ENCODE measurements at regions not wholly inside any gene's neighbourhood (a gene's known extent, or its start where the extent isn't known, plus 50 kb on each side); places are given as distances from the start of the nearest gene placed in this dataset.

DNA sequence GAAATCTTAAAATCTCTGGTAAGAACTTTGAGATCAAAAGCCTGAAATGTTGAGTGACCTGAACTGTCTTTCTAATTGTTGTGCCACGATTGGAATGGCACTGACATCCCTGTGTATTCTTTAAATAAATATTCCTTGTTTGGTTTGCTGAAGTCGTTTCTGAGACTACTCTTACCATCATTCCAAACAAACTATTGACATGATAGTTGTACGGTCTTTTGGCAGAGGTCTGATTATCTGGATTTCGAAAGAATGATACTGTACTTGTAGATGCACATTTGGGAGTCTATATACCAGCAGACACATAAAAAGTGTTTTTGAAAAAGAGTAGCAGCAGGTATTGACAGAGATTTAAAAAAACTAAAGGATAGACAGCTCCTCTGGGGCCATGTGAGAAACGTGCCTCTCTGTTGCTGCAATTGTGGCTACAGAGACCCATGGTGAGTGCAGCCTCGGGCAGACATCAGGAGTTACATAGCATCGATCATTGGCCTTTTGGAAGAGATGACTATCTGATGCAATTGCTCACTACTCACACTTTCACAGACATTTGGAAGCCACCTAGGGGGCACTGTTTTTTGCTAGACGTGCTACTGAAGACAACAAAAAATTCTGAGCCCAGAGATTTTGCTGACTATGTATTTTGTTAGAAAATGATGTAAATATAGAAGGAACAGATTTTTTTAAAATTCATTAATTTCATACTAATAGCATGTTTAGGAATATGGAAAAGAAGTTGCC lies 464.5 kb downstream of the KCNT2 start:
- no peak overlapping the region for H3K4me3 ChIP-seq (replicated peaks in 1 of 3; ENCODE audit: insufficient read depth in 1 of 3, low read depth in 1 of 3, low read length in 3 of 3)
- TF ChIP-seq JUN (IDR thresholded peaks at IDR 0.05; ENCODE audit: borderline replicate concordance, insufficient read depth, insufficient read length, low read depth) (no peak), GATA2 (IDR thresholded peaks at IDR 0.05; ENCODE audit: insufficient read depth, insufficient read length, low read depth, low read length) (no peak), MAX (IDR thresholded peaks at IDR 0.05; ENCODE audit: insufficient read depth, insufficient read length) (no peak), EZH2 (IDR thresholded peaks at IDR 0.05; ENCODE audit: borderline replicate concordance, low read depth, low read length, severe bottlenecking) (no peak), CTCF (IDR thresholded peaks at IDR 0.05; ENCODE audit: extremely low read depth in 1 of 2, insufficient read depth in 1 of 2, low read depth in 1 of 2, low read length in 2 of 2) (no peak), POLR2A (IDR thresholded peaks at IDR 0.05; ENCODE audit: low read depth, low read length) (no peak), POLR2AphosphoS5 (IDR thresholded peaks at IDR 0.05; ENCODE audit: insufficient read depth, low read depth, low read length) (no peak), FOS (IDR thresholded peaks at IDR 0.05; ENCODE audit: borderline replicate concordance, insufficient read depth, low read length) (no peak), MYC (IDR thresholded peaks at IDR 0.05; ENCODE audit: low read depth, low read length) (no peak)
- FAIRE-seq (no peak), DNase-seq (ENCODE audit: low read depth, low spot score) (no peak)
- H3K27ac ChIP-seq (ENCODE audit: insufficient read depth, low read depth, low read length), result no peak overlapping the region
- POLR2A ChIA-PET, result no interaction called here
- CTCF ChIA-PET, result interaction anchor here (1.0 to 2.3 kb wide), 2 partner anchors 15 to 166 kb away, joined by 4 to 8 read pairs; no protein-coding TSS in a partner anchor
- H3K4me1 ChIP-seq (ENCODE audit: control insufficient read depth, extremely low read depth, insufficient read depth, low read length), result no peaks in the 10 kb centered on the region
- H3K9me1 ChIP-seq (replicated peaks; ENCODE audit: control insufficient read depth, extremely low read depth, insufficient read depth, low read length), result no peaks in the 10 kb centered on the region
- dilution Hi-C loops (cut with MboI; ENCODE audit: extremely low pct_ligation_motif_present, low sequenced_read_pairs), result no loop called here
- H3K36me3 ChIP-seq (ENCODE audit: control insufficient read depth in 2 of 2, extremely low read depth in 1 of 2, insufficient read depth in 2 of 2, low read length in 2 of 2), result no peaks in the 10 kb centered on the region
- H3K9ac ChIP-seq (replicated peaks; ENCODE audit: extremely low read depth, insufficient read depth, low read length), result no peak overlapping the region
- no peak overlapping the region for H2AFZ ChIP-seq (ENCODE audit: low read depth, low read length)
- no peaks in the 10 kb centered on the region for H3K9me3 ChIP-seq (replicated peaks; ENCODE audit: control insufficient read depth, insufficient read depth, low read length)
- no peak overlapping the region for H3K4me2 ChIP-seq (ENCODE audit: insufficient read depth, low read length)
- H3K79me2 ChIP-seq (ENCODE audit: control insufficient read depth, insufficient read depth, low read length), result no peaks in the 10 kb centered on the region
- intact Hi-C loops (cut with micrococcal nuclease), result no loop called here
- no peaks in the 10 kb centered on the region for H3K27me3 ChIP-seq (ENCODE audit: control insufficient read depth in 2 of 2, insufficient read depth in 2 of 2, low read length in 2 of 2)
- BruUV-seq (replicated peaks), result no TSS peak
- no peaks in the 10 kb centered on the region for H4K20me1 ChIP-seq (replicated peaks; ENCODE audit: control insufficient read depth, extremely low read depth, insufficient read depth, low read length)
